Omental fat pad (tissue), 3 donors: ENCODE measurements at regions not wholly inside any gene's neighbourhood (a gene's known extent, or its start where the extent isn't known, plus 50 kb on each side); places are given as distances from the start of the nearest gene placed in this dataset.
"Not testable (repeated sequence)": the region's sequence is repeated elsewhere in the genome, so short reads cannot be mapped to it uniquely, and the experiment has no call there.

Source experiments
- ATAC-seq: fragments of 150-250 bp; one replicate; pipeline ENCODE4 v1.9.1; 2016; ENCODE audit warnings: mild to moderate bottlenecking, moderate library complexity; ENCODE audit not compliant: low FRiP score
- DNase-seq: peaks from one replicate; pipeline ENCODE4 v3.0.0-alpha.2; 2019; ENCODE audit warnings: low spot score
- CTCF ChIP-seq, 3 donors: fragments of 450-650 bp; IDR thresholded peaks; one replicate each; pipeline ENCODE4 v1.5.1; 2016 to 2017; ENCODE audit warnings: antibody characterized with exemption in 3 of 3, mild to moderate bottlenecking in 3 of 3, moderate library complexity in 2 of 3

- ATAC-seq (peak; percentile 73), DNase-seq (no peak)
- TF ChIP-seq CTCF (IDR thresholded peaks at IDR 0.05), result no peak
Measured at GRCh38 chr5:91296674-91297143, 86.4 kb downstream of the ARRDC3 start.

- ATAC-seq, result peak; percentile 6
- DNase-seq, result not testable (repeated sequence)
Measured at GRCh38 chr5:91296102-91296501, 87.0 kb downstream of the ARRDC3 start.

GRCh38 chr5:91293131-91293530 lies 90.0 kb downstream of the ARRDC3 start:
- TF ChIP-seq CTCF (IDR thresholded peaks at IDR 0.05), result no peak
- DNase-seq, result no peak
- no peak for ATAC-seq

GRCh38 chr5:91291628-91292569 lies 91.2 kb downstream of the ARRDC3 start:
- ATAC-seq (no peak), DNase-seq (no peak)

GRCh38 chr5:91288118-91288916 lies 94.8 kb downstream of the ARRDC3 start:
- ATAC-seq (peak; percentile 22), DNase-seq (no peak)
- TF ChIP-seq CTCF (IDR thresholded peaks at IDR 0.05), result no peak

More at GRCh38 chr5:91291628-91292569, 91.2 kb downstream of the ARRDC3 start:
- TF ChIP-seq CTCF (IDR thresholded peaks at IDR 0.05), result no peak

GRCh38 chr5:91285062-91285461 lies 98.1 kb downstream of the ARRDC3 start:
- ATAC-seq, DNase-seq: not testable (repeated sequence)

- no peak for TF ChIP-seq CTCF (IDR thresholded peaks at IDR 0.05)
- no peak for ATAC-seq
- no peak for DNase-seq
Measured at GRCh38 chr5:91283899-91284298, 99.2 kb downstream of the ARRDC3 start.
